Sigmoid colon (tissue), 4 donors: ENCODE measurements at regions not wholly inside any gene's neighbourhood (a gene's known extent, or its start where the extent isn't known, plus 50 kb on each side); places are given as distances from the start of the nearest gene placed in this dataset.

Experiments used
- POLR2A ChIP-seq, 2 donors: fragments of 450-650 bp; IDR thresholded peaks; one replicate each; pipeline ENCODE4 v1.6.1; 2016; ENCODE audit warnings: antibody characterized with exemption in 2 of 2, mild to moderate bottlenecking in 2 of 2, moderate library complexity in 2 of 2
- POLR2AphosphoS5 ChIP-seq, 4 donors: sonication (generic); formaldehyde crosslinking; IDR thresholded peaks; one replicate each; pipeline ENCODE4 v1.6.1; 2017; ENCODE audit warnings: antibody characterized with exemption in 4 of 4
- TF ChIP-seq, protein P1 (sequence below), 4 experiments: fragments of 450-650 bp in 3 of 4; fragments of 200-600 bp in 1 of 4; IDR thresholded peaks; one replicate each; pipeline ENCODE4 v1.5.1; 2016 to 2019; ENCODE audit warnings: antibody characterized with exemption in 4 of 4, mild to moderate bottlenecking in 3 of 4, moderate library complexity in 2 of 4

DNA sequence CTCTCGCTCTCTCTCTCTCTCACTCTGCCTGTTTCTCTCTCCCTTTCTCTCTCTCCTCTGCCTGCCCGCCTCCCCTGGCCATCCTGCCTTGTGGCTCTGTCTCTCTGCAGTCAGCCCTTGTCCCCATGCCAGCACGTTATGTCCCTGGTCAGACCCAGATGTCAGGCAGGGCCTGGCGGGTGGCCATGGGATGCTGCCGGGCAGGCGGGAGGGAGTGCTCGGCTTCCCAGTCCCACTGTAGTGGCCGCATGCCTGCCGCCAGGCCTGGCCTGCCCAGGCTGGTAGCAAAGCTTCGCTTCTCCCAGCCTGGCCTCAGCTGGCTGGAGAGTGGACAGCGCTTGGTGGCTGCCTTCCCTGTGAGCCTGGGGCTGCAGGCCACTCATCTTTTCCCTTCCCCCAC, 121.5 kb upstream of the ZNF716 start:
- TF ChIP-seq, protein P1, sequence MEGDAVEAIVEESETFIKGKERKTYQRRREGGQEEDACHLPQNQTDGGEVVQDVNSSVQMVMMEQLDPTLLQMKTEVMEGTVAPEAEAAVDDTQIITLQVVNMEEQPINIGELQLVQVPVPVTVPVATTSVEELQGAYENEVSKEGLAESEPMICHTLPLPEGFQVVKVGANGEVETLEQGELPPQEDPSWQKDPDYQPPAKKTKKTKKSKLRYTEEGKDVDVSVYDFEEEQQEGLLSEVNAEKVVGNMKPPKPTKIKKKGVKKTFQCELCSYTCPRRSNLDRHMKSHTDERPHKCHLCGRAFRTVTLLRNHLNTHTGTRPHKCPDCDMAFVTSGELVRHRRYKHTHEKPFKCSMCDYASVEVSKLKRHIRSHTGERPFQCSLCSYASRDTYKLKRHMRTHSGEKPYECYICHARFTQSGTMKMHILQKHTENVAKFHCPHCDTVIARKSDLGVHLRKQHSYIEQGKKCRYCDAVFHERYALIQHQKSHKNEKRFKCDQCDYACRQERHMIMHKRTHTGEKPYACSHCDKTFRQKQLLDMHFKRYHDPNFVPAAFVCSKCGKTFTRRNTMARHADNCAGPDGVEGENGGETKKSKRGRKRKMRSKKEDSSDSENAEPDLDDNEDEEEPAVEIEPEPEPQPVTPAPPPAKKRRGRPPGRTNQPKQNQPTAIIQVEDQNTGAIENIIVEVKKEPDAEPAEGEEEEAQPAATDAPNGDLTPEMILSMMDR (IDR thresholded peaks at IDR 0.05) = no peak
- TF ChIP-seq POLR2A (IDR thresholded peaks at IDR 0.05) (no peak), POLR2AphosphoS5 (IDR thresholded peaks at IDR 0.05) (no peak)
